Activated CD8-positive, alpha-beta memory T cell treated with anti-CD3 and anti-CD28 coated beads for 36 hours (primary cell): ENCODE measurements at regions not wholly inside any gene's neighbourhood (a gene's known extent, or its start where the extent isn't known, plus 50 kb on each side); places are given as distances from the start of the nearest gene placed in this dataset.

Experiments used
- CTCF ChIA-PET: fragments of 350-600 bp; sonication (Branson Sonifier 250); formaldehyde crosslinking; loops from one replicate; lab custom pipeline; 2021; ENCODE audit warnings: antibody characterized with exemption; lab: Charles Lee
- POLR2A ChIA-PET: fragments of 350-600 bp; sonication (Branson Sonifier 250); formaldehyde crosslinking; loops from one replicate; lab custom pipeline; 2021; ENCODE audit warnings: antibody characterized with exemption; lab: Charles Lee

GRCh38 chr6:167721291-167721690, 105.4 kb upstream of the AFDN start:
- ChIA-PET POLR2A (no interaction called here), CTCF (no interaction called here)

- ChIA-PET CTCF (no interaction called here), POLR2A (no interaction called here)
These were observed 103.9 kb upstream of the AFDN start for GRCh38 chr6:167722634-167723309.

GRCh38 chr6:167726043-167726621, 100.6 kb upstream of the AFDN start:
- CTCF ChIA-PET: no interaction called here

GRCh38 chr6:167730441-167730840, 96.3 kb upstream of the AFDN start:
- ChIA-PET CTCF (no interaction called here), POLR2A (no interaction called here)

More at GRCh38 chr6:167726043-167726621, 100.6 kb upstream of the AFDN start:
- POLR2A ChIA-PET: no interaction called here

GRCh38 chr6:167731216-167731615, 95.5 kb upstream of the AFDN start:
- ChIA-PET POLR2A (no interaction called here), CTCF (no interaction called here)

- ChIA-PET POLR2A (no interaction called here), CTCF (no interaction called here)
These were observed 94.8 kb upstream of the AFDN start for GRCh38 chr6:167731731-167732422.

GRCh38 chr6:167733740-167734661, 92.7 kb upstream of the AFDN start:
- CTCF ChIA-PET: no interaction called here
- POLR2A ChIA-PET: no interaction called here

- ChIA-PET CTCF (no interaction called here), POLR2A (no interaction called here)
These were observed 92.0 kb upstream of the AFDN start for GRCh38 chr6:167734662-167735083.

- POLR2A ChIA-PET: no interaction called here
- CTCF ChIA-PET: no interaction called here
These were observed 91.4 kb upstream of the AFDN start for GRCh38 chr6:167735084-167735950.

GRCh38 chr6:167735951-167736288, 90.8 kb upstream of the AFDN start:
- ChIA-PET POLR2A (no interaction called here), CTCF (no interaction called here)

GRCh38 chr6:167736486-167737204, 90.1 kb upstream of the AFDN start:
- ChIA-PET CTCF (no interaction called here), POLR2A (no interaction called here)

- POLR2A ChIA-PET: no interaction called here
- CTCF ChIA-PET: no interaction called here
These were observed 89.4 kb upstream of the AFDN start for GRCh38 chr6:167737205-167737830.

- ChIA-PET POLR2A (no interaction called here), CTCF (no interaction called here)
These were observed 88.3 kb upstream of the AFDN start for GRCh38 chr6:167738386-167738785.

GRCh38 chr6:167739721-167740475, 86.8 kb upstream of the AFDN start:
- POLR2A ChIA-PET: no interaction called here
- CTCF ChIA-PET: no interaction called here

GRCh38 chr6:167742719-167743303, 83.9 kb upstream of the AFDN start:
- CTCF ChIA-PET: no interaction called here
- POLR2A ChIA-PET: no interaction called here

- ChIA-PET CTCF (no interaction called here), POLR2A (no interaction called here)
These were observed 81.7 kb upstream of the AFDN start for GRCh38 chr6:167744681-167745669.
